Testis (tissue), 2 donors: ENCODE measurements at regions not wholly inside any gene's neighbourhood (a gene's known extent, or its start where the extent isn't known, plus 50 kb on each side); places are given as distances from the start of the nearest gene placed in this dataset.

ENCODE experiments used
- CTCF ChIP-seq, 3 experiments: fragments of 450-650 bp in 2 of 3; fragments of 200-600 bp in 1 of 3; sonication (generic) in 1 of 3; IDR thresholded peaks; one replicate each; pipeline ENCODE4 v1.5.1; 2016 to 2019; ENCODE audit warnings: antibody characterized with exemption in 3 of 3, mild to moderate bottlenecking in 2 of 3, moderate library complexity in 1 of 3
- POLR2A ChIP-seq: fragments of 450-650 bp; IDR thresholded peaks from one replicate; pipeline ENCODE4 v1.6.1; 2017; ENCODE audit warnings: antibody characterized with exemption, mild to moderate bottlenecking, moderate library complexity

- no peak for TF ChIP-seq CTCF (IDR thresholded peaks at IDR 0.05)
- TF ChIP-seq POLR2A = no peak
Observed at GRCh38 chr15:39320355-39320754, 260.5 kb upstream of the THBS1 start.
